Spleen (tissue), 7 donors: ENCODE measurements at regions not wholly inside any gene's neighbourhood (a gene's known extent, or its start where the extent isn't known, plus 50 kb on each side); places are given as distances from the start of the nearest gene placed in this dataset.

Experiments
- POLR2A ChIP-seq, 3 donors: fragments of 450-650 bp; IDR thresholded peaks; one replicate each; pipeline ENCODE4 v1.5.1; 2017; ENCODE audit warnings: antibody characterized with exemption in 3 of 3, mild to moderate bottlenecking in 1 of 3
- TF ChIP-seq, protein P1 (sequence below), 11 experiments: fragments of 200-600 bp in 7 of 11; fragments of 450-650 bp in 4 of 11; sonication (generic) in 4 of 11; IDR thresholded peaks in 8 of 11; conservative IDR thresholded peaks in 3 of 11; 1 replicate in 7 of 11; 2 replicates in 4 of 11; pipeline versions ENCODE4 v1.4.0 to v1.8.0; 2016 to 2021; ENCODE audit warnings: antibody characterized with exemption in 11 of 11, inconsistent platforms in 4 of 11, mild to moderate bottlenecking in 1 of 11
- donor health status: DM: no; HTN: no; CAD: no; lungs with moderate emphysema.
- donor health status: DM: no; HTN: no; CAD: no.
- donor health status: DM: no; HTN: no; CAD: no.

GRCh38 chr4:84419201-84419600 is 79.9 kb downstream of the NKX6-1 start:
- no peak for TF ChIP-seq POLR2A (IDR thresholded peaks at IDR 0.05)
- TF ChIP-seq, protein P1, sequence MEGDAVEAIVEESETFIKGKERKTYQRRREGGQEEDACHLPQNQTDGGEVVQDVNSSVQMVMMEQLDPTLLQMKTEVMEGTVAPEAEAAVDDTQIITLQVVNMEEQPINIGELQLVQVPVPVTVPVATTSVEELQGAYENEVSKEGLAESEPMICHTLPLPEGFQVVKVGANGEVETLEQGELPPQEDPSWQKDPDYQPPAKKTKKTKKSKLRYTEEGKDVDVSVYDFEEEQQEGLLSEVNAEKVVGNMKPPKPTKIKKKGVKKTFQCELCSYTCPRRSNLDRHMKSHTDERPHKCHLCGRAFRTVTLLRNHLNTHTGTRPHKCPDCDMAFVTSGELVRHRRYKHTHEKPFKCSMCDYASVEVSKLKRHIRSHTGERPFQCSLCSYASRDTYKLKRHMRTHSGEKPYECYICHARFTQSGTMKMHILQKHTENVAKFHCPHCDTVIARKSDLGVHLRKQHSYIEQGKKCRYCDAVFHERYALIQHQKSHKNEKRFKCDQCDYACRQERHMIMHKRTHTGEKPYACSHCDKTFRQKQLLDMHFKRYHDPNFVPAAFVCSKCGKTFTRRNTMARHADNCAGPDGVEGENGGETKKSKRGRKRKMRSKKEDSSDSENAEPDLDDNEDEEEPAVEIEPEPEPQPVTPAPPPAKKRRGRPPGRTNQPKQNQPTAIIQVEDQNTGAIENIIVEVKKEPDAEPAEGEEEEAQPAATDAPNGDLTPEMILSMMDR (IDR thresholded peaks at IDR 0.05 in 8 of 11, conservative IDR thresholded peaks at IDR 0.05 in 3 of 11) = no peak
